H1 (cell line): ENCODE measurements at regions not wholly inside any gene's neighbourhood (a gene's known extent, or its start where the extent isn't known, plus 50 kb on each side); places are given as distances from the start of the nearest gene placed in this dataset.

Source experiments
- CTCF ChIA-PET: fragments of 300-600 bp; sonication (Branson Sonifier 250); formaldehyde crosslinking; loops from one replicate; lab custom pipeline; 2021; ENCODE audit not compliant: partially characterized antibody; lab: Charles Lee
- POLR2A ChIA-PET: fragments of 300-600 bp; sonication (Branson Sonifier 250); formaldehyde crosslinking; loops from one replicate; lab custom pipeline; 2021; ENCODE audit warnings: inconsistent platforms; ENCODE audit not compliant: partially characterized antibody; lab: Charles Lee
- DNase-seq, 2 experiments: peaks; one replicate each; pipeline versions ENCODE4 v3.0.0 to v3.0.0-alpha.2; 2010 to 2022; ENCODE audit warnings: low spot score in 2 of 2, low read depth in 1 of 2, mixed read lengths in 1 of 2
- FAIRE-seq: peaks from 2 replicates; lab custom pipeline; 2011; peaks lifted over from hg19 to GRCh38; lab: Jason Lieb, UNC
- H2AFZ ChIP-seq: 2 replicates; pipeline ENCODE4 v1.8.1; 2012; ENCODE audit warnings: low read length, inconsistent platforms
- H2AK5ac ChIP-seq: 2 replicates; pipeline ENCODE4 v1.6.1; 2013; ENCODE audit warnings: low read depth, low read length
- H2BK120ac ChIP-seq: replicated peaks from 2 replicates; pipeline ENCODE3; 2013; ENCODE audit warnings: low read depth, low read length, inconsistent platforms
- H2BK12ac ChIP-seq: 2 replicates; pipeline ENCODE4 v1.6.1; 2013; ENCODE audit warnings: low read depth, low read length
- H2BK15ac ChIP-seq: 2 replicates; pipeline ENCODE4 v1.6.1; 2013; ENCODE audit warnings: low read length
- H2BK20ac ChIP-seq: 2 replicates; pipeline ENCODE4 v1.6.1; 2013; ENCODE audit warnings: low read length
- H2BK5ac ChIP-seq: 2 replicates; pipeline ENCODE4 v1.6.1; 2013; ENCODE audit warnings: low read depth, low read length
- H3K14ac ChIP-seq: 2 replicates; pipeline ENCODE4 v1.6.1; 2013; ENCODE audit warnings: inconsistent platforms; ENCODE audit not compliant: insufficient read length
- H3K18ac ChIP-seq: 2 replicates; pipeline ENCODE4 v1.6.1; 2013; ENCODE audit warnings: low read length; ENCODE audit errors: extremely low read depth
- H3K23ac ChIP-seq: 2 replicates; pipeline ENCODE4 v1.6.1; 2013; ENCODE audit warnings: inconsistent platforms; ENCODE audit not compliant: insufficient read length
- H3K23me2 ChIP-seq: 2 replicates; pipeline ENCODE4 v1.6.1; 2013; ENCODE audit warnings: low read depth, low read length
- H3K27ac ChIP-seq: 2 replicates; pipeline ENCODE4 v1.6.1; 2011; ENCODE audit warnings: low read depth, low read length, inconsistent platforms
- H3K27me3 ChIP-seq, 4 experiments: replicated peaks in 1 of 4; 1 replicate in 1 of 4; 2 replicates in 3 of 4; pipeline versions ENCODE4 v1.6.1 to v1.8.1; 2011 to 2013; ENCODE audit warnings: low read length in 3 of 4, mild to moderate bottlenecking in 3 of 4, inconsistent platforms in 2 of 4, mixed read lengths in 2 of 4, moderate library complexity in 1 of 4; ENCODE audit not compliant: control insufficient read depth in 3 of 4, insufficient read depth in 3 of 4; ENCODE audit errors: extremely low read depth in 1 of 4
- H3K36me3 ChIP-seq, 4 experiments: 2 replicates each; pipeline versions ENCODE4 v1.6.1 to v1.8.1; 2011 to 2013; ENCODE audit warnings: mild to moderate bottlenecking in 4 of 4, low read length in 3 of 4, moderate library complexity in 2 of 4, control low read depth in 1 of 4, inconsistent platforms in 1 of 4; ENCODE audit not compliant: insufficient read depth in 4 of 4, control insufficient read depth in 2 of 4
- H3K4ac ChIP-seq: replicated peaks from 2 replicates; pipeline ENCODE3; 2013; ENCODE audit warnings: low read length, low read depth, mixed read lengths, inconsistent platforms; ENCODE audit not compliant: insufficient read length
- H3K4me1 ChIP-seq, 4 experiments: replicated peaks in 1 of 4; 1 replicate in 1 of 4; 2 replicates in 3 of 4; pipeline versions ENCODE4 v1.6.1 to v1.8.1; 2011 to 2013; ENCODE audit warnings: low read length in 3 of 4, inconsistent platforms in 2 of 4, mixed read lengths in 1 of 4; ENCODE audit not compliant: insufficient read depth in 4 of 4, control insufficient read depth in 3 of 4
- H3K4me2 ChIP-seq, 2 experiments: 2 replicates each; pipeline versions ENCODE4 v1.6.1 to v1.8.1; 2011 to 2013; ENCODE audit warnings: low read depth in 2 of 2, low read length in 2 of 2, control low read depth in 1 of 2, inconsistent platforms in 1 of 2, mild to moderate bottlenecking in 1 of 2; ENCODE audit not compliant: insufficient read depth in 1 of 2
- H3K4me3 ChIP-seq, 4 experiments: fragments of 200-600, 300-600 bp in 1 of 4; sonication (generic), shearing (Covaris generic), sonication (Bioruptor Twin) in 1 of 4; 2 replicates each; pipeline versions ENCODE4 v1.5.1 to v1.8.1; 2011 to 2016; ENCODE audit warnings: low read length in 4 of 4, low read depth in 3 of 4, control low read depth in 2 of 4, inconsistent platforms in 2 of 4, mild to moderate bottlenecking in 2 of 4, mixed read lengths in 1 of 4, moderate library complexity in 1 of 4; ENCODE audit not compliant: insufficient read depth in 2 of 4; ENCODE audit errors: extremely low read depth in 1 of 4
- H3K56ac ChIP-seq: replicated peaks from 2 replicates; pipeline ENCODE3; 2013; ENCODE audit warnings: low read depth, mild to moderate bottlenecking, mixed read lengths, low read length, inconsistent platforms; ENCODE audit not compliant: insufficient read length
- H3K79me1 ChIP-seq: 2 replicates; pipeline ENCODE4 v1.6.1; 2013; ENCODE audit warnings: low read depth, low read length, control low read depth
- H3K79me2 ChIP-seq, 2 experiments: 2 replicates each; pipeline versions ENCODE4 v1.6.1 to v1.8.1; 2012 to 2013; ENCODE audit warnings: low read length in 2 of 2, mild to moderate bottlenecking in 2 of 2, inconsistent platforms in 1 of 2; ENCODE audit not compliant: insufficient read depth in 2 of 2, control insufficient read depth in 1 of 2
- H3K9ac ChIP-seq, 4 experiments: replicated peaks in 1 of 4; 1 replicate in 1 of 4; 2 replicates in 3 of 4; pipeline versions ENCODE4 v1.6.1 to v1.8.1; 2011 to 2013; ENCODE audit warnings: low read depth in 3 of 4, low read length in 3 of 4, control low read depth in 2 of 4, mild to moderate bottlenecking in 2 of 4, moderate library complexity in 2 of 4, inconsistent platforms in 1 of 4; ENCODE audit errors: extremely low read depth in 1 of 4
- H3K9me3 ChIP-seq, 2 experiments: 2 replicates each; pipeline versions ENCODE4 v1.6.1 to v1.8.1; 2012 to 2013; ENCODE audit warnings: mild to moderate bottlenecking in 2 of 2, moderate library complexity in 2 of 2, control low read depth in 1 of 2, inconsistent platforms in 1 of 2, low read depth in 1 of 2, low read length in 1 of 2, mixed read lengths in 1 of 2; ENCODE audit not compliant: insufficient read depth in 2 of 2
- H4K20me1 ChIP-seq, 2 experiments: replicated peaks in 1 of 2; 2 replicates each; pipeline versions ENCODE3 to v1.8.1; 2011 to 2013; ENCODE audit warnings: inconsistent platforms in 2 of 2, low read length in 2 of 2, mild to moderate bottlenecking in 1 of 2; ENCODE audit not compliant: insufficient read depth in 2 of 2, control insufficient read depth in 1 of 2
- H4K5ac ChIP-seq: 2 replicates; pipeline ENCODE4 v1.6.1; 2013; ENCODE audit warnings: low read length, low read depth, mixed read lengths, inconsistent platforms; ENCODE audit not compliant: insufficient read length
- H4K8ac ChIP-seq: 2 replicates; pipeline ENCODE4 v1.8.0; 2013; ENCODE audit warnings: mild to moderate bottlenecking, moderate library complexity, low read length, inconsistent platforms; ENCODE audit not compliant: insufficient read depth; ENCODE audit errors: extremely low read depth
- H4K91ac ChIP-seq: replicated peaks from 2 replicates; pipeline ENCODE3; 2013; ENCODE audit warnings: low read length, mixed read lengths, inconsistent platforms; ENCODE audit not compliant: insufficient read length
- CHD2 ChIP-seq: IDR thresholded peaks from 2 replicates; pipeline ENCODE4 v1.6.1; 2012; ENCODE audit warnings: low read length, improper control_type of control experiment
- EZH2 ChIP-seq: fragments of 200-600 bp; sonication (generic); IDR thresholded peaks from 2 replicates; pipeline ENCODE4 v1.7.1; 2012; ENCODE audit warnings: low read depth, mild to moderate bottlenecking, moderate library complexity, low read length, inconsistent platforms; ENCODE audit not compliant: severe bottlenecking
- KDM1A ChIP-seq: fragments of 200-600, 300-600 bp; sonication (generic); IDR thresholded peaks from 2 replicates; pipeline ENCODE4 v1.7.1; 2016; ENCODE audit warnings: mild to moderate bottlenecking, low read length, borderline replicate concordance
- KDM4A ChIP-seq: IDR thresholded peaks from one replicate; pipeline ENCODE4 v1.7.1; 2012; ENCODE audit warnings: low read depth, mild to moderate bottlenecking, moderate library complexity, low read length, inconsistent platforms; ENCODE audit not compliant: severe bottlenecking
- POLR2A ChIP-seq, 2 experiments: IDR thresholded peaks; 1 replicate in 1 of 2; 2 replicates in 1 of 2; pipeline ENCODE4 v1.6.1; 2011; ENCODE audit warnings: low read depth in 2 of 2, low read length in 2 of 2, mild to moderate bottlenecking in 2 of 2; ENCODE audit errors: control extremely low read depth in 1 of 2
- SP1 ChIP-seq: IDR thresholded peaks from 2 replicates; pipeline ENCODE4 v1.6.1; 2011; ENCODE audit warnings: low read depth, low read length
- WGBS, 2 experiments: shearing (Covaris generic) in 1 of 2; methylation state at CpG; one replicate each; pipeline versions ENCODE4 v1.1.6 to v1.1.7; 2013 to 2015; ENCODE audit warnings: low lambda C conversion rate in 2 of 2, mixed read lengths in 2 of 2, inconsistent platforms in 1 of 2, low coverage in 1 of 2, missing lambda C conversion rate in 1 of 2; ENCODE audit not compliant: insufficient replicate concordance in 2 of 2, insufficient coverage in 1 of 2, insufficient read length in 1 of 2; ENCODE audit errors: extremely low coverage in 1 of 2, missing lambda C conversion rate in 1 of 2; 5-methylcytosine and 5-hydroxymethylcytosine counted together
- TF ChIP-seq, protein P1 (sequence below): IDR thresholded peaks from 2 replicates; pipeline ENCODE4 v1.6.1; 2011; ENCODE audit warnings: low read length, improper control_type of control experiment

- Histone ChIP-seq H3K9ac (no peak overlapping the region), H3K23me2 (no peaks in the 10 kb centered on the region), H2BK12ac (no peak overlapping the region), H3K27me3 (no peaks in the 10 kb centered on the region), H3K23ac (no peak overlapping the region), H2AK5ac (no peak overlapping the region), H3K36me3 (no peaks in the 10 kb centered on the region), H2BK20ac (no peak overlapping the region), H3K4me1 (no peaks in the 10 kb centered on the region; a peak in 1 of 7 replicates), H3K4me2 (no peak overlapping the region), H3K18ac (no peak overlapping the region), H3K56ac (no peak overlapping the region), H3K79me2 (no peaks in the 10 kb centered on the region), H2BK15ac (no peak overlapping the region), H4K20me1 (no peaks in the 10 kb centered on the region), H3K4ac (no peak overlapping the region), H2BK120ac (no peak overlapping the region), H3K14ac (no peak overlapping the region), H4K5ac (no peak overlapping the region), H3K4me3 (no peak overlapping the region), H2BK5ac (no peak overlapping the region), H2AFZ (no peak overlapping the region), H3K27ac (no peak overlapping the region), H3K9me3 (no peaks in the 10 kb centered on the region), H3K79me1 (no peaks in the 10 kb centered on the region), H4K91ac (no peak overlapping the region), H4K8ac (no peak overlapping the region)
- FAIRE-seq (no peak), DNase-seq (no peak)
- WGBS, 2 experiments: 92% methylated on average over 1 of the region's 1 CpG; no CpG with 5 or more reads in 1 of the 2 experiments
- ChIA-PET CTCF (interaction anchor here (0.8 to 1.1 kb wide), 2 partner anchors 98 to 211 kb away, joined by 3 read pairs; no protein-coding TSS in a partner anchor), POLR2A (no interaction called here)
- TF ChIP-seq SP1 (no peak), EZH2 (no peak), KDM1A (no peak), CHD2 (no peak), POLR2A (IDR thresholded peaks at IDR 0.05; ENCODE audit: control extremely low read depth in 1 of 2, low read depth in 2 of 2, low read length in 2 of 2) (no peak), KDM4A (no peak)
- TF ChIP-seq, protein P1, sequence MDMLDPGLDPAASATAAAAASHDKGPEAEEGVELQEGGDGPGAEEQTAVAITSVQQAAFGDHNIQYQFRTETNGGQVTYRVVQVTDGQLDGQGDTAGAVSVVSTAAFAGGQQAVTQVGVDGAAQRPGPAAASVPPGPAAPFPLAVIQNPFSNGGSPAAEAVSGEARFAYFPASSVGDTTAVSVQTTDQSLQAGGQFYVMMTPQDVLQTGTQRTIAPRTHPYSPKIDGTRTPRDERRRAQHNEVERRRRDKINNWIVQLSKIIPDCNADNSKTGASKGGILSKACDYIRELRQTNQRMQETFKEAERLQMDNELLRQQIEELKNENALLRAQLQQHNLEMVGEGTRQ: no peak
Measured at GRCh38 chr7:10677668-10678232, 295.9 kb upstream of the PHF14 start.
